Posterior cingulate gyrus (tissue), 11 donors: ENCODE measurements at regions not wholly inside any gene's neighbourhood (a gene's known extent, or its start where the extent isn't known, plus 50 kb on each side); places are given as distances from the start of the nearest gene placed in this dataset.
A peak's percentile ranks its signal among the peaks of the same experiment; 100 is the strongest.

ENCODE experiments used
- DNase-seq, 10 donors: peaks; one replicate each; pipeline versions ENCODE4 v3.0.0 to v3.0.0-alpha.2; 2020 to 2021; ENCODE audit warnings: mixed read lengths in 3 of 10
- intact Hi-C: fragments of 100-400 bp; cut with DNase I; formaldehyde crosslinking; loops from one replicate; pipeline ENCODE4 v1.15.1; 2023

DNA sequence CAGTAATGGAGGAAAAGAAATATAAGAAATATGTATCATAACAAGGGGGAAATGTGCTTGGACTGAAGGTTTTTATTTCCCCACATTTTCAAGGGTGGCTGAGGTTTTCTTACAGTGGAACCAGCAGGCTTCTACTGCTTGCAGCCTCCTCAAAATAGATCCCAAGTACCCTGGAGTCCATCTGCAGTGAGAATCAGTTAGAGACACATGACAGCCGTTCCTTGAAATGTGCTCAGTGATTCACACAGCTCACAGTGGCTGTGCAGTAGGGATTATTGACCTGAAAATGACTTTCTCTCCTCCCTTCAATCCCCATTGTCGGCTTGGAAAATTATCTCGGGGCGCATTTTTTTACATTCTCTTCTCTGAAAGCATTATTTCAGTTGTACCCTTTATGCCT lies 832.0 kb downstream of the TLR4 start:
- intact Hi-C loops = no loop called here
- DNase-seq = no peak

DNA sequence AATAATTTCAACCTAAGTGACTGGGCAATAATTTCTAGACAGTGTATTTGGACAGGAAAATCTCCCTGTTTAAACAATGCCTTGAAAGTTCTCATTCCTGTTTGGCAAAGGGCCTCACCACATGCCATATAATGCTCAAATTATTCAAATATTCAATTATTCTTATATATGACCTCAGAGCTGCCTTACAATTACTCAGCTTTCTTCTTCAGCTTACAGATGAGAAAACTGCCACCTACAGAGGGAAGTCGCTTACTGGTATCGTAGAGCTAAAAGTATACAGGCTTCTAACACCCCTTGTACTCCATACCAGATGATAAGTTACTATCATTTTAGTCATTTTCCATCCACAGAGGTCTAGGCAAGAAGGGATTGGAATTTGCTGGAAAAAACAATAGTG lies 830.3 kb downstream of the BRINP1 start:
- no peak for DNase-seq
- intact Hi-C loops = no loop called here

DNA sequence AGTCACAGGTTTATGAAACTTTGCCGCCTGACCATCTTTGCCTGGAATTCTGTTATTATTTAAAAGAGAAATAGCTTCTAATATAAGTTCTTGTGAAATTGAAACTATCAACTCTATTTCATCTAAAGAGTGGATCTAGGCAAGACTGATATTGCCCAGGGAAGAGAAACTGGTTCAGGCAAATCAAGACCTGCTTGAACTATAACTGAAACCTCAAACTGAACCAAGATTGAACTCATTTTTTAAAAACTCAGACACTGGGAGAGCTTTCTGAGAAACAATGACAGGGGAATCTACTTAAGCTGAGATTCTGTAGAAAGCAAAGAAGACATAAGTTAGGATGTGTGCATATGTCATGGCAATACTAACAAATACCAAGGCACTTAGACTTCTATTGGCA lies 815.8 kb downstream of the BRINP1 start:
- intact Hi-C loops = no loop called here
- DNase-seq = no peak

DNA sequence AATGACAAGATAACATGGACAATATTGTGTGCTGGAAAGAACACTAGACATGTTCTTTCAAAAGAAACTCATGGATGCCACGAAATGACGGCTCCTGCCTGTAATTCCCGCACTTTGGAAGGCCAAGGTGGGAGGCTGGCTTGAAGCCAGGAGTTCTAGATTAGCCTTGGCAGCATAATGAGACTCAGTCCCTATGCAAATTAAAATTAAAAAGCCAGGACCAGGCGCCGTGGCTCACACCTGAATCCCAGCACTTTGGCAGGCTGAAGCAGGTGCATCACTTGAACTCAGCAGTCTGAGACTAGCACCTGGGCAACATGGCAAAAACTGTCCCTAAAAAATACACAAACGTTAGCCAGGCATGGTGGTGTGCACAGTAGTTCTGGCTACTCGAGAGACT lies 814.2 kb downstream of the BRINP1 start:
- intact Hi-C loops = no loop called here
- DNase-seq = peak in 2 of 10 donors; percentile 52 to 59

DNA sequence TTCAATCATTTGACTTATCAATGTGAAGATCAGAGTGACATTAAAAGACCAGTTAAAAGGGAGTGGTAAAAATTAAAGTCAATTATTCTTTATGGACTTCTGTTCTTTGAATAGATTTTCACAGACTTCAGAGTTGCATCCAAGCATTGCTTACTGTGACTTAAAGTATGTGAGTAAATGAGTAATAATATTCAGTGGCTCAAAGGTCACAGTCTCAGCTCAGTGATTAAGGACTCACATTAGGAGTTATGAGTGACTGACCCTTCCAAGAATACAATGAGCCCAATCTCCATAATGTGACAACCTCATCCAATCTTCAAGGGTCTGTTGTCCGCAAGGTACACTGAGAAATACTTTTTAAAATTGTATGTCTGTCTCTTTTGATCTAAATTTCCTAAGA lies 811.2 kb downstream of the BRINP1 start:
- intact Hi-C loops = no loop called here

DNA sequence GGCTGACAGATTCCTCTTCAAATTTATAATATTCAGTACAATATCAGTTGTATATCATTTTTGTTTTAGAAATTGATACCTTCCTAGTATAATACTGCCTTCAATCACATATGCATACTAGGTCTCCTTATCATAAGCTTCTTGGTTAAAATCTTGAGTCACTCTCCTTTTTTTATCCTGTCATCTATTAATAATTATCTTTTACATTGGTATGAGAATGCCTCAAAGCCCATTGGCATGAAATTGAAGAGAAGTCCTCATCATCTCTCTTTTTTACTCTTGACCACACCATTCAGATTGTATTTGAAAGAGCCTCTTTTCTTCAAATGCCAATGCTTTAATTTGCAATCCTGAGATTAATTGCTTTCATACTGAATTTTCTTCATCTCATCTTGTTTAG lies 810.3 kb downstream of the BRINP1 start:
- DNase-seq = no peak
- intact Hi-C loops = no loop called here

More for the DNA sequence above, 811.2 kb downstream of the BRINP1 start:
- no peak for DNase-seq

- no peak for DNase-seq
- intact Hi-C loops = no loop called here
These were observed 808.2 kb downstream of the BRINP1 start for GRCh38 chr9:118561051-118561450.

- intact Hi-C loops = no loop called here
- no peak for DNase-seq
These were observed 805.6 kb downstream of the BRINP1 start for GRCh38 chr9:118563677-118564076.

DNA sequence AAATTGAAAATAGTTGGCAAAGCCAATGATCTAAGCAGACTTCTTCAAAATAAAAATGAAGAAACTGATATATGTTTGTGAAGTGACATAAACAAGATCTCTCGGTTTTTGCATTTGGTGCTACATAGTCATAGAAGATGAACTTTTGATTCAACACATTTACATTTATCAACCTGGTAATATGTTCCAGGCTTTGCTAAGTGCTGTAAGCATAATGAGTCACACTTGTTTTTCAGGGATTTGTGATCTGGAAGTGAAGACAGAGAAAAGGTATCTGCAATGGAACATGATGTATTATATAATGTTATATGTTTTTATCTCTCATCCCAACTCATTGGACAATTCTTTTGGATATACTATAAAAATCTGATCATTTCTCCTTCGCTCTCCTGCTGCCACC lies 801.4 kb downstream of the BRINP1 start:
- no peak for DNase-seq
- intact Hi-C loops = no loop called here

- intact Hi-C loops = no loop called here
These were observed 800.5 kb downstream of the BRINP1 start for GRCh38 chr9:118568704-118569103.

DNA sequence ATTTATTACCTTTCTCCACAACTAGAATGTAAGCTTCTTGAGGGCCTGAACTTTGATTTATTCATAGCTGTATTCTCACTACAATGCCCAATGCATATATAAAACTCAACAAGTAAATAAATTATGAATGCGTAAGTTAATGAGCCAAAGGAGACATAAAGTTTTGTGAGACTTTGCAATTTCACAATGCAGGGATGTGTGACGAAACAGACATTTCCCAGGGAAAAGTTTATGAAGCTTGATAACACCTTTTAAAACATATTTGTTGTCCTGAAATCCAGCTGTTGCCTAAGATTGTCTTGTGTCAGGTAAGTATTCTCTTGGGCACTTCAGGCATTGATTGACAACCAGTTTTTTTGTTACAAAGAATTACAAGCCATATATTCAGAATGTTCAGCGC lies 800.1 kb downstream of the BRINP1 start:
- intact Hi-C loops = no loop called here
- DNase-seq = no peak

More at GRCh38 chr9:118568704-118569103, 800.5 kb downstream of the BRINP1 start:
- DNase-seq = no peak

- intact Hi-C loops = no loop called here
- DNase-seq = no peak
These were observed 799.2 kb downstream of the BRINP1 start for GRCh38 chr9:118570066-118570465.

DNA sequence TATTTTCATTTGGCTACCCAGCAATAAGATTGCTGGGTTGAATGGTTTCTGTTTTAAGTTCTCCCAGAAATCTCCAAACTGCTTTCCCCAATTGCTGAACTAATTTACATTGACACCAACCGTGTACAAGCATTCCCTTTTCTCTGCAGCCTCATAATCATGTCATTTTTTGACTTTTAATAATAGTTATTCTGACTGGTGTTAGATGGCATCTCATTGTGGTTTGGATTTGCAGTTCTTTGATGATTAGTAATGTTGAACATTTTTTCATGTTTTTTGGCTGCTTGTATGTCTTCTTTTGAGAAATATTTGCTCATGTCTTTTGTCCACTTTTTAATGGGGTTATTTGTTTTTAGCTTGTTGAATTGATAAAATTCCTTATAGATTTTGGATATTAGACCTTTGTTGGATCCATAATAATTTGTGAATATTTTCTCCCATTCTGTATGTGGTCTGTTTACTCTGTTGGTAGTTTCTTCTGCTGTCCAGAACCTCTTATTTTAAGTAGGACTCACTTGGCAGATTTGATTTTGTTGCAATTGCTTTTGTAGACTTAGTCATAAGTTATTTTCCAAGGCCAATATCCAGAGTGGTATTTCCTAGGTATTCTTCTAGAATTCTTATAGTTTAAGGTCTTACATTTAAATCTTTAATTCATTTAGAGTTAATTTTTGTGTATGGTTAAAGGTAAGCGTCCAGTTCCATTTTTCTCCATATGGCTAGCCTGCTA lies 793.7 kb downstream of the BRINP1 start:
- intact Hi-C loops = no loop called here

GRCh38 chr9:118577121-118577520 lies 792.1 kb downstream of the BRINP1 start:
- no peak for DNase-seq
- intact Hi-C loops = no loop called here

More for the DNA sequence above, 793.7 kb downstream of the BRINP1 start:
- no peak for DNase-seq

DNA sequence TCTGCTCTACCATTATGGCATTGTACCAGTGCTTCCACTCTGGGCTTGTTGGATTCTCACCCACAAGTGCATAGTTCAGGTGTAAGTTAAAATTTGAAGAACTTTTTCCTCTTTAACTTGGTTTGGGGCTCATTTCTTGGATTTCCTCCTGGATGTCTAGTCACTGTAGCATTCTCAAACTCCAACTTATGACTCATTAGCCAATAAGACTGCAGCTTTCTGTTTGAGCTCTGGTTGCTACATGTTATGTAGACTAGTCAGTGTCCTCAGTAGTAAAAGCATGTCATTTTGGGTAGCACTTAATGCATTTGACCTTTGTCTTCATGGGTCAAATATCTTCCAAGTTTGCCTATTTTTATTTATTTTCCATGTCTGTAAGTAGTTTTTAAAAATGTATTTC lies 790.8 kb downstream of the BRINP1 start:
- intact Hi-C loops = no loop called here
- no peak for DNase-seq

- no peak for DNase-seq
- intact Hi-C loops = no loop called here
These were observed 785.8 kb downstream of the BRINP1 start for GRCh38 chr9:118583414-118583813.

DNA sequence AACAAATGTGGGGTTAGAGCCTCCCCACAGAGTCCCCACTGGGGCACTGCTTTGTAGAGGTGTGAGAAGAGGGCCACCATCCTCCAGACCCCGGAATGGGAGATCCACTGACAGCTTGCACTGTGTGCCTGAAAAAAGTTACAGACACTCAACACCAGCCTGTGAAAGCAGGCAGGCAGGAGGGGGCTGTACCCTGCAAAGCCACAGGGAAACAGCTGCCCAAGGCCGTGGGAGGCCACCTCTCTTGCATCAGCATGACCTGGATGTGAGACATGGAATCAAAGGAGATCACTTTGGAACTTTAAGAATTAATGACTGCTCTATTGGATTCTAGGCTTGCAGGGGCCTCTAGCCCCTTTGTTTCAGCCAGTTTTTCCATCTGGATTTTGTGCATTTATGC lies 782.3 kb downstream of the BRINP1 start:
- DNase-seq = peak in 1 of 10 donors; percentile 49
- intact Hi-C loops = no loop called here

- intact Hi-C loops = no loop called here
- no peak for DNase-seq
These were observed 774.8 kb downstream of the BRINP1 start for GRCh38 chr9:118594428-118594827.

DNA sequence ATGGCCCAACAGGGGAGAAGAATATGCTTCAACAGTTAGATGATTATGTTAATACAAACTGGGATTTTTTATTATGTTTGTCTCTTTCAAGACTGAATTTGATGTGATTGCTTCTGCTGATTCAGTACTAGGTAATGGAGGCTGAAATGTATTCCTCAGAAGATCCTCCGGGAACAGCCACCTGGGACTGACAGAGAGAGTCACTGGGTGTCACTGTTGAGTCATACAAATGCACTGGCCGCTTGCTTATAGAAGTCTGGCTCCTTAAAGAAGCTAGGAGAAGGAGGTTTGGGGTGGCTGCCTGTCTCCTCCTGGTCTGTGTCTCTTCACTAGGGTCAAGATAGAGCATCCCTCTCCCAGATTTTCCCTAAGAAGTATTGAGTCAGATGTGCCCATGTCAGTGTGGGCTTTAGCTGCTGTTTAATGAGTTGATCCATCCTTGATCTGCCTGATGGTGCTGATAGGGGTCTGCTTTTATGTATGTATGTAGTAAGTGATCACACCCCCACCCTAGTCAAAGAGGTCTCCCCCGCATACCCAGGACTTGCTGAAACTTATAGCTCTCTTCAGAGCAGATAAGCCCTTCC lies 773.4 kb downstream of the BRINP1 start:
- intact Hi-C loops = loop anchor here (1.0 kb wide), 1 partner anchor 769 kb away; no protein-coding TSS in a partner anchor
- peak; percentile 13 to 91 (median 44) for DNase-seq

DNA sequence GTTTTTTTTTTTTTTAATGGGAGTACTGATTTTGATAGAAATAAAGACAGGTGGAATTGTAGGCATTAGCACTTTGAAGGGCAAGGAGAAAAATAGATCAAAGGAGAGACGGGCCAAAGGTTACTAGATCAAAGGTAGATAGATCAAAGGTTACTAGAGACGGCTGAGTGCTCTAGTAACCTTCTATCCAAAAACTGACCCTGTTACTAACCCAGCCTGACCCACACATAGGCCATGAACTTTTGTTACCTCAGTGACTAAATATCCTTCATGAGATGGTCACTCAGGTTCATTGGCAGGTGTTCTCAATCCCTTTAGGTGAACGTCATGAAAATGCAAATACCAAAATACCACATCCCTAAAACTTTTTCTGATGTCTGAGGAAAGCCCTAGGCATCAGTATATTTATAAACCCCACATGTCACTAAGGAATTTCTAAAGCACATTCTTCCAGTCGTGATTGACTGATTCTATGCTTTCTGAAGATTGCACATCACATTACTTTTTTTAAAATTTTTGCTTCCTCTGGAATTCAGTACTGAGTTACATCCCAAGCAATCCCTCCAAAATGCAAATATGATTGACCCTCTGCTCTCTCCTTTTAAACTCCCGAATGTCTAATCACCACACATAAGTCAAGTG lies 772.7 kb downstream of the BRINP1 start:
- intact Hi-C loops = no loop called here
- no peak for DNase-seq

- intact Hi-C loops = no loop called here
- no peak for DNase-seq
These were observed 762.6 kb downstream of the BRINP1 start for GRCh38 chr9:118606668-118607067.
